GM12878 (cell line): ENCODE measurements at regions not wholly inside any gene's neighbourhood (a gene's known extent, or its start where the extent isn't known, plus 50 kb on each side); places are given as distances from the start of the nearest gene placed in this dataset.

ENCODE experiments used
- ATAC-seq: fragments of 200-7000 bp; cut with Tn5 transposase; 3 replicates; pipeline ENCODE4 v1.9.1; 2020; ENCODE audit warnings: mild to moderate bottlenecking, moderate library complexity
- BruUV-seq: library from RNA; stranded (reverse); fragments of 400-500 nt; replicated peaks from 2 replicates; lab custom pipeline; 2021; lab: Mats Ljungman, UMichigan
- CTCF ChIA-PET: fragments of 300-600 bp; sonication (Branson Sonifier 250); formaldehyde crosslinking; extraction: SDS; loops from one replicate; lab custom pipeline; 2021; ENCODE audit warnings: inconsistent platforms; lab: Yijun Ruan, JAX
- POLR2A ChIA-PET: fragments of 350-600 bp; formaldehyde crosslinking; extraction: SDS; loops from one replicate; lab custom pipeline; 2021; ENCODE audit warnings: inconsistent platforms; lab: Charles Lee
- RAD21 ChIA-PET: fragments of 300-600 bp; sonication (Branson Sonifier 250); formaldehyde crosslinking; loops from one replicate; lab custom pipeline; 2023; ENCODE audit warnings: antibody characterized with exemption; ENCODE audit not compliant: unreplicated experiment; lab: Charles Lee
- SMC1A ChIA-PET: fragments of 300-600 bp; sonication (Branson Sonifier 250); formaldehyde crosslinking; loops from one replicate; lab custom pipeline; 2023; ENCODE audit not compliant: unreplicated experiment, uncharacterized antibody; lab: Charles Lee
- DNase-seq: peaks from one replicate; pipeline ENCODE4 v3.0.0-alpha.2; 2011; ENCODE audit warnings: low read depth, low spot score
- FAIRE-seq: peaks from 3 replicates; lab custom pipeline; 2011; peaks lifted over from hg19 to GRCh38; lab: Jason Lieb, UNC
- H2AFZ ChIP-seq: 2 replicates; pipeline ENCODE4 v1.6.0; 2011; ENCODE audit warnings: low read depth, low read length, control low read depth; ENCODE audit not compliant: control insufficient read depth
- H3K27ac ChIP-seq: 2 replicates; pipeline ENCODE4 v1.5.1; 2011; ENCODE audit warnings: control low read depth; ENCODE audit not compliant: control insufficient read depth, insufficient read depth
- H3K27me3 ChIP-seq, 2 experiments: replicated peaks in 1 of 2; 2 replicates each; pipeline versions ENCODE4 v1.6.0 to v1.6.1; 2011; ENCODE audit warnings: low read length in 1 of 2; ENCODE audit not compliant: control insufficient read depth in 2 of 2, insufficient read depth in 2 of 2
- H3K36me3 ChIP-seq, 2 experiments: 2 replicates each; pipeline ENCODE4 v1.5.1; 2011; ENCODE audit warnings: low read length in 1 of 2; ENCODE audit not compliant: control insufficient read depth in 2 of 2, insufficient read depth in 2 of 2
- H3K4me1 ChIP-seq: 2 replicates; pipeline ENCODE4 v1.6.1; 2011; ENCODE audit warnings: mild to moderate bottlenecking, low read length, moderate library complexity, mixed read lengths; ENCODE audit not compliant: control insufficient read depth, insufficient read depth
- H3K4me2 ChIP-seq: 2 replicates; pipeline ENCODE4 v1.6.0; 2011; ENCODE audit warnings: control low read depth; ENCODE audit not compliant: control insufficient read depth, insufficient read depth
- H3K4me3 ChIP-seq: fragments of 200-600 bp; sonication (generic); 2 replicates; pipeline ENCODE4 v1.5.1; 2016
- H3K79me2 ChIP-seq: 2 replicates; pipeline ENCODE4 v1.6.0; 2011; ENCODE audit warnings: low read length; ENCODE audit not compliant: control insufficient read depth, insufficient read depth
- H3K9ac ChIP-seq: 2 replicates; pipeline ENCODE4 v1.8.0; 2011; ENCODE audit warnings: low read length, control low read depth, mixed read lengths; ENCODE audit not compliant: control insufficient read depth, insufficient read depth
- H3K9me3 ChIP-seq: replicated peaks from 3 replicates; pipeline ENCODE4 v1.5.1; 2011; ENCODE audit warnings: mild to moderate bottlenecking, low read length; ENCODE audit not compliant: control insufficient read depth, insufficient read depth
- H4K20me1 ChIP-seq: 2 replicates; pipeline ENCODE4 v1.6.0; 2011; ENCODE audit not compliant: control insufficient read depth, insufficient read depth
- BACH1 ChIP-seq: fragments of 450-650 bp; IDR thresholded peaks from 2 replicates; pipeline ENCODE4 v1.6.1; 2017; ENCODE audit warnings: mild to moderate bottlenecking, borderline replicate concordance
- NKRF ChIP-seq: fragments of 450-650 bp; conservative IDR thresholded peaks from 2 replicates; pipeline ENCODE4 v1.6.1; 2017; ENCODE audit warnings: mild to moderate bottlenecking, moderate library complexity
- PBX3 ChIP-seq: IDR thresholded peaks from 2 replicates; pipeline ENCODE4 v1.6.1; 2011; ENCODE audit warnings: mild to moderate bottlenecking, low read depth, low read length, moderate library complexity; ENCODE audit not compliant: insufficient replicate concordance
- PRDM15 ChIP-seq: fragments of 450-650 bp; formaldehyde crosslinking; IDR thresholded peaks from 2 replicates; pipeline ENCODE4 v1.4.0; 2020; ENCODE audit warnings: mild to moderate bottlenecking, moderate library complexity
- SIN3A ChIP-seq: IDR thresholded peaks from 2 replicates; pipeline ENCODE4 v1.6.1; 2012; ENCODE audit warnings: low read depth, low read length, improper control_type of control experiment
- ZNF274 ChIP-seq: IDR thresholded peaks from one replicate; pipeline ENCODE4 v1.8.0; 2011; ENCODE audit not compliant: insufficient read length, insufficient read depth
- WGBS: methylation state at CpG from one replicate; pipeline ENCODE4 v1.1.6; 2016; ENCODE audit warnings: low lambda C conversion rate; ENCODE audit not compliant: insufficient replicate concordance, insufficient coverage; ENCODE audit errors: missing lambda C conversion rate; 5-methylcytosine and 5-hydroxymethylcytosine counted together
- in situ Hi-C: fragments of 300-500 bp; cut with MboI; formaldehyde crosslinking; loops from 9 replicates; pipeline ENCODE4 v1.14.3; 2018; ENCODE audit warnings: mixed read lengths
- intact Hi-C: fragments of 100-400 bp; cut with micrococcal nuclease; formaldehyde crosslinking; loops from one replicate; pipeline ENCODE4 v1.14.2; 2022; ENCODE audit not compliant: unreplicated experiment
- TF ChIP-seq, protein P1 (sequence below): fragments of 450-650 bp; IDR thresholded peaks from 2 replicates; pipeline ENCODE4 v1.6.1; 2014; ENCODE audit warnings: mild to moderate bottlenecking
- TF ChIP-seq, protein P2 (sequence below): fragments of 450-650 bp; IDR thresholded peaks from 2 replicates; pipeline ENCODE4 v1.6.1; 2017; ENCODE audit warnings: mild to moderate bottlenecking, moderate library complexity
- TF ChIP-seq, protein P3 (sequence below): fragments of 450-650 bp; IDR thresholded peaks from 2 replicates; pipeline ENCODE4 v1.6.1; 2018; ENCODE audit warnings: borderline replicate concordance, mild to moderate bottlenecking; ENCODE audit not compliant: partially characterized antibody

DNA sequence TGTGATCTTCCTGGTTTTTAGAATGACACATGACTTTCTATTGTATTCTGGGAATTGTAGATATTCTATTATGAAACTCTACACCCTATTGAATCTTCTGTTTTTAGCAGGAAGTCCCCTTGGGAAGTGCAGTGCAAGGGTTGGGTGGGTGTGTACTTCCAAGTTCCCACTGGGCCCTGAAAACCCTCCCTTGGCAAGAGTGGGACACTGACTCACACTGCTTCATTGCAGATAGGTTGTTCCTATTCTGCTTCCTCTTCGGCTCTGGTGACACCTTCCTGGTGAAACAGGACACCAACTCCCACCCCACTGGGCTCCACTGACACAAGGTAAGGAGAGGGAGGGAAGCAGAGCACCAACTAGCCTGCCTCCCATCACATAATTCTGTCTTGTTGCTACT is 121.8 kb downstream of the KCTD12 start:
- CTCF ChIA-PET = no interaction called here
- intact Hi-C loops = no loop called here

More for the DNA sequence above, 121.8 kb downstream of the KCTD12 start:
- ATAC-seq (no peak), DNase-seq (no peak), FAIRE-seq (no peak)
- Histone ChIP-seq H3K9me3 (no peaks in the 10 kb centered on the region), H4K20me1 (no peaks in the 10 kb centered on the region), H3K4me1 (no peaks in the 10 kb centered on the region), H3K79me2 (no peaks in the 10 kb centered on the region), H3K36me3 (no peaks in the 10 kb centered on the region), H3K4me3 (no peak overlapping the region), H3K4me2 (no peak overlapping the region), H3K27ac (no peak overlapping the region), H2AFZ (no peak overlapping the region), H3K9ac (no peak overlapping the region), H3K27me3 (no peaks in the 10 kb centered on the region)
- SMC1A ChIA-PET = no interaction called here
- RAD21 ChIA-PET = no interaction called here
- WGBS = 33% methylated on average over 1 of the region's 1 CpG
- BruUV-seq = no TSS peak
- POLR2A ChIA-PET = no interaction called here
- in situ Hi-C loops = no loop called here
- TF ChIP-seq PRDM15 (CRISPR knock-in tag) (no peak), NKRF (no peak), ZNF274 (no peak), SIN3A (no peak), BACH1 (no peak), PBX3 (no peak)
- TF ChIP-seq, protein P1, sequence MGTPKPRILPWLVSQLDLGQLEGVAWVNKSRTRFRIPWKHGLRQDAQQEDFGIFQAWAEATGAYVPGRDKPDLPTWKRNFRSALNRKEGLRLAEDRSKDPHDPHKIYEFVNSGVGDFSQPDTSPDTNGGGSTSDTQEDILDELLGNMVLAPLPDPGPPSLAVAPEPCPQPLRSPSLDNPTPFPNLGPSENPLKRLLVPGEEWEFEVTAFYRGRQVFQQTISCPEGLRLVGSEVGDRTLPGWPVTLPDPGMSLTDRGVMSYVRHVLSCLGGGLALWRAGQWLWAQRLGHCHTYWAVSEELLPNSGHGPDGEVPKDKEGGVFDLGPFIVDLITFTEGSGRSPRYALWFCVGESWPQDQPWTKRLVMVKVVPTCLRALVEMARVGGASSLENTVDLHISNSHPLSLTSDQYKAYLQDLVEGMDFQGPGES = no peak
- TF ChIP-seq, protein P2, sequence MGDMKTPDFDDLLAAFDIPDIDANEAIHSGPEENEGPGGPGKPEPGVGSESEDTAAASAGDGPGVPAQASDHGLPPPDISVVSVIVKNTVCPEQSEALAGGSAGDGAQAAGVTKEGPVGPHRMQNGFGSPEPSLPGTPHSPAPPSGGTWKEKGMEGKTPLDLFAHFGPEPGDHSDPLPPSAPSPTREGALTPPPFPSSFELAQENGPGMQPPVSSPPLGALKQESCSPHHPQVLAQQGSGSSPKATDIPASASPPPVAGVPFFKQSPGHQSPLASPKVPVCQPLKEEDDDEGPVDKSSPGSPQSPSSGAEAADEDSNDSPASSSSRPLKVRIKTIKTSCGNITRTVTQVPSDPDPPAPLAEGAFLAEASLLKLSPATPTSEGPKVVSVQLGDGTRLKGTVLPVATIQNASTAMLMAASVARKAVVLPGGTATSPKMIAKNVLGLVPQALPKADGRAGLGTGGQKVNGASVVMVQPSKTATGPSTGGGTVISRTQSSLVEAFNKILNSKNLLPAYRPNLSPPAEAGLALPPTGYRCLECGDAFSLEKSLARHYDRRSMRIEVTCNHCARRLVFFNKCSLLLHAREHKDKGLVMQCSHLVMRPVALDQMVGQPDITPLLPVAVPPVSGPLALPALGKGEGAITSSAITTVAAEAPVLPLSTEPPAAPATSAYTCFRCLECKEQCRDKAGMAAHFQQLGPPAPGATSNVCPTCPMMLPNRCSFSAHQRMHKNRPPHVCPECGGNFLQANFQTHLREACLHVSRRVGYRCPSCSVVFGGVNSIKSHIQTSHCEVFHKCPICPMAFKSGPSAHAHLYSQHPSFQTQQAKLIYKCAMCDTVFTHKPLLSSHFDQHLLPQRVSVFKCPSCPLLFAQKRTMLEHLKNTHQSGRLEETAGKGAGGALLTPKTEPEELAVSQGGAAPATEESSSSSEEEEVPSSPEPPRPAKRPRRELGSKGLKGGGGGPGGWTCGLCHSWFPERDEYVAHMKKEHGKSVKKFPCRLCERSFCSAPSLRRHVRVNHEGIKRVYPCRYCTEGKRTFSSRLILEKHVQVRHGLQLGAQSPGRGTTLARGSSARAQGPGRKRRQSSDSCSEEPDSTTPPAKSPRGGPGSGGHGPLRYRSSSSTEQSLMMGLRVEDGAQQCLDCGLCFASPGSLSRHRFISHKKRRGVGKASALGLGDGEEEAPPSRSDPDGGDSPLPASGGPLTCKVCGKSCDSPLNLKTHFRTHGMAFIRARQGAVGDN = no peak
- TF ChIP-seq, protein P3, sequence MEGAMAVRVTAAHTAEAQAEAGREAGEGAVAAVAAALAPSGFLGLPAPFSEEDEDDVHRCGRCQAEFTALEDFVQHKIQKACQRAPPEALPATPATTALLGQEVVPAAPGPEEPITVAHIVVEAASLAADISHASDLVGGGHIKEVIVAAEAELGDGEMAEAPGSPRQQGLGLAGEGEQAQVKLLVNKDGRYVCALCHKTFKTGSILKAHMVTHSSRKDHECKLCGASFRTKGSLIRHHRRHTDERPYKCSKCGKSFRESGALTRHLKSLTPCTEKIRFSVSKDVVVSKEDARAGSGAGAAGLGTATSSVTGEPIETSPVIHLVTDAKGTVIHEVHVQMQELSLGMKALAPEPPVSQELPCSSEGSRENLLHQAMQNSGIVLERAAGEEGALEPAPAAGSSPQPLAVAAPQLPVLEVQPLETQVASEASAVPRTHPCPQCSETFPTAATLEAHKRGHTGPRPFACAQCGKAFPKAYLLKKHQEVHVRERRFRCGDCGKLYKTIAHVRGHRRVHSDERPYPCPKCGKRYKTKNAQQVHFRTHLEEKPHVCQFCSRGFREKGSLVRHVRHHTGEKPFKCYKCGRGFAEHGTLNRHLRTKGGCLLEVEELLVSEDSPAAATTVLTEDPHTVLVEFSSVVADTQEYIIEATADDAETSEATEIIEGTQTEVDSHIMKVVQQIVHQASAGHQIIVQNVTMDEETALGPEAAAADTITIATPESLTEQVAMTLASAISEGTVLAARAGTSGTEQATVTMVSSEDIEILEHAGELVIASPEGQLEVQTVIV = no peak
